Loucy (cell line): ENCODE measurements at regions not wholly inside any gene's neighbourhood (a gene's known extent, or its start where the extent isn't known, plus 50 kb on each side); places are given as distances from the start of the nearest gene placed in this dataset.

Experiments used
- H2AFZ ChIP-seq: fragments of 200-600 bp; sonication (generic); 2 replicates; pipeline ENCODE4 v1.6.0; 2016; ENCODE audit warnings: antibody characterized with exemption, mild to moderate bottlenecking, low read length, moderate library complexity
- H3F3A ChIP-seq: fragments of 200-600 bp; 2 replicates; pipeline ENCODE4 v1.6.0; 2016; ENCODE audit warnings: antibody characterized with exemption, low read depth, mild to moderate bottlenecking
- H3K27me3 ChIP-seq: fragments of 200-600 bp; sonication (generic); 2 replicates; pipeline ENCODE4 v1.6.1; 2014; ENCODE audit warnings: low read length, mild to moderate bottlenecking; ENCODE audit not compliant: insufficient read depth, poor library complexity, severe bottlenecking
- H3K36me3 ChIP-seq: fragments of 200-600 bp; sonication (generic); 2 replicates; pipeline ENCODE4 v1.6.1; 2016; ENCODE audit warnings: low read length; ENCODE audit not compliant: insufficient read depth
- H3K4me1 ChIP-seq: fragments of 200-600 bp; sonication (generic); 2 replicates; pipeline ENCODE4 v1.5.1; 2014; ENCODE audit warnings: low read length, mild to moderate bottlenecking; ENCODE audit not compliant: insufficient read depth, poor library complexity, severe bottlenecking
- H3K4me2 ChIP-seq: fragments of 200-600 bp; sonication (generic); 2 replicates; pipeline ENCODE4 v1.6.0; 2014; ENCODE audit warnings: antibody characterized with exemption, low read length, low read depth, mild to moderate bottlenecking; ENCODE audit not compliant: poor library complexity, severe bottlenecking
- H3K4me3 ChIP-seq: fragments of 200-600 bp; sonication (generic); 2 replicates; pipeline ENCODE4 v1.5.1; 2014; ENCODE audit warnings: low read length, mild to moderate bottlenecking, mixed read lengths; ENCODE audit not compliant: poor library complexity, severe bottlenecking
- H3K79me2 ChIP-seq: fragments of 200-600 bp; sonication (generic); 2 replicates; pipeline ENCODE4 v1.6.1; 2014; ENCODE audit warnings: low read length; ENCODE audit not compliant: insufficient read depth
- H3K9ac ChIP-seq: fragments of 200-600 bp; sonication (generic); 2 replicates; pipeline ENCODE4 v1.6.0; 2014; ENCODE audit warnings: mild to moderate bottlenecking, low read depth, low read length, moderate library complexity; ENCODE audit not compliant: poor library complexity, severe bottlenecking
- H3K9me2 ChIP-seq: fragments of 200-600 bp; sonication (generic); replicated peaks from 2 replicates; pipeline ENCODE4 v1.6.1; 2016; ENCODE audit warnings: low read depth, low read length, mixed read lengths
- H3K9me3 ChIP-seq: fragments of 200-600 bp; sonication (generic); 2 replicates; pipeline ENCODE4 v1.6.1; 2014; ENCODE audit warnings: mild to moderate bottlenecking, antibody characterized with exemption, low read length, low read depth; ENCODE audit not compliant: insufficient read depth
- H4K20me1 ChIP-seq: fragments of 200-600 bp; sonication (generic); 2 replicates; pipeline ENCODE4 v1.6.0; 2014; ENCODE audit warnings: antibody characterized with exemption, low read length, mild to moderate bottlenecking; ENCODE audit not compliant: insufficient read depth, poor library complexity, severe bottlenecking
- EZH2phosphoT487 ChIP-seq: fragments of 200-600 bp; IDR thresholded peaks from 2 replicates; pipeline ENCODE4 v1.6.1; 2018; ENCODE audit warnings: antibody characterized with exemption, mild to moderate bottlenecking, moderate library complexity, borderline replicate concordance
- TF ChIP-seq, protein P1 (sequence below): fragments of 200-600 bp; sonication (generic); conservative IDR thresholded peaks from 2 replicates; pipeline ENCODE4 v1.5.1; 2014; ENCODE audit warnings: mild to moderate bottlenecking, antibody characterized with exemption, low read length

DNA sequence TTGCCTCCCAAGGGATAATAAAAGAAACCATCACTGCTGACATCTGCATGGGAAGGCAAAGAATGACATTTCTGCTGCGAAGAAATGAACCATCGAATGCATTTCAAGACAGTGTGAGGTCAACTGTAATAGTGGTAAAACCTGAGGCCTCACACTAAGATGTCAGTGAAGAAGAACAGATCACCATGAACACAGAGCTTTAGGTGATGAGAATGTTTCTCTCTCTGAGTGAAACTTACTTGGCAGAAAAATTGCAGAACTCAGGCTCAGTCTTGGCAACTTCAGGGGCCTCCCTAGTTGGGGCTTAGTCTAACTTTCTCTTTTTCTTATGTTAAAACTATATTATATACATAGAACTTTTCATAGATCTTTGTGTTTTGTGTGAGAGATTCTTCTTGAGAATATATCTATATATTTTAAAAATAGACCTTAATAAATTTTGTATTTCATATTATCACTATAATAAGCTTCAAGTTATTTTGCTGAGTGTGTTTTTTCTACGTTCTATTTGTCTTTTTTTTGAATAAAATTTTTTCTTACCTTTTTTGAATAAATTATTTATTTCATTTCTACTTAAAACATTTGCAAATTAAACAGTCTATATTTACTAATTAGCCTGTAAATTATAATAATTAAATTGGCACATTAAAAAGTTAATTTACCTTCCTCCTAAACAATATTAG, 427.5 kb upstream of the TRIB2 start:
- no peak overlapping the region for H2AFZ ChIP-seq
- H4K20me1 ChIP-seq = no peaks in the 10 kb centered on the region
- H3K27me3 ChIP-seq = no peaks in the 10 kb centered on the region
- no peaks in the 10 kb centered on the region for H3K79me2 ChIP-seq
- no peaks in the 10 kb centered on the region for H3K9me2 ChIP-seq
- H3K9me3 ChIP-seq = no peaks in the 10 kb centered on the region
- H3F3A ChIP-seq = no peaks in the 10 kb centered on the region
- no peak overlapping the region for H3K9ac ChIP-seq
- H3K4me3 ChIP-seq = no peak overlapping the region
- peaks cover 16% of the 10 kb centered on the region for H3K4me1 ChIP-seq
- no peaks in the 10 kb centered on the region for H3K36me3 ChIP-seq
- TF ChIP-seq, protein P1, sequence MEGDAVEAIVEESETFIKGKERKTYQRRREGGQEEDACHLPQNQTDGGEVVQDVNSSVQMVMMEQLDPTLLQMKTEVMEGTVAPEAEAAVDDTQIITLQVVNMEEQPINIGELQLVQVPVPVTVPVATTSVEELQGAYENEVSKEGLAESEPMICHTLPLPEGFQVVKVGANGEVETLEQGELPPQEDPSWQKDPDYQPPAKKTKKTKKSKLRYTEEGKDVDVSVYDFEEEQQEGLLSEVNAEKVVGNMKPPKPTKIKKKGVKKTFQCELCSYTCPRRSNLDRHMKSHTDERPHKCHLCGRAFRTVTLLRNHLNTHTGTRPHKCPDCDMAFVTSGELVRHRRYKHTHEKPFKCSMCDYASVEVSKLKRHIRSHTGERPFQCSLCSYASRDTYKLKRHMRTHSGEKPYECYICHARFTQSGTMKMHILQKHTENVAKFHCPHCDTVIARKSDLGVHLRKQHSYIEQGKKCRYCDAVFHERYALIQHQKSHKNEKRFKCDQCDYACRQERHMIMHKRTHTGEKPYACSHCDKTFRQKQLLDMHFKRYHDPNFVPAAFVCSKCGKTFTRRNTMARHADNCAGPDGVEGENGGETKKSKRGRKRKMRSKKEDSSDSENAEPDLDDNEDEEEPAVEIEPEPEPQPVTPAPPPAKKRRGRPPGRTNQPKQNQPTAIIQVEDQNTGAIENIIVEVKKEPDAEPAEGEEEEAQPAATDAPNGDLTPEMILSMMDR = no peak
- TF ChIP-seq EZH2phosphoT487 = no peak
- no peak overlapping the region for H3K4me2 ChIP-seq

DNA sequence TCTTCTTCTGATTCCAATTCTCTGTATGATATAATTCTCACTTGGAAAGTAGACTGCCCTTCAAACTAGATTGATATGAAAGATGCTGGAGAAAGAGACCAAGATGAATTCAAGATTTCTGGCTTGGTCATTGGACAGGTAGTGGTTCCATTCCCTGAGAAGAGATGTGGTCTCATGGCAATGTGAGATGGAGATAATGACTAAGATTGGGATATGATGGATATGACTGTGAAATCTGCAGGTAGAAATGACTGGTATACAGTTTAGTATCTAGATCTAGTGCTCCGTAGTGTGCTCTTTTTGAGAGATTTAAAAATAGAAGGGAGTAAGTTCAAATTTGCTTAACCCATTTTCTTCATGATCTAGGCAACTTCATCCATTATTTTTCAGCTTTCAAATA, 425.4 kb upstream of the TRIB2 start:
- Histone ChIP-seq H3K9me3 (no peaks in the 10 kb centered on the region), H3K4me3 (no peak overlapping the region), H3K4me1 (peaks cover 30% of the 10 kb centered on the region), H3F3A (no peaks in the 10 kb centered on the region), H3K4me2 (no peak overlapping the region), H3K27me3 (no peaks in the 10 kb centered on the region), H3K9me2 (no peaks in the 10 kb centered on the region), H3K79me2 (no peaks in the 10 kb centered on the region), H4K20me1 (no peaks in the 10 kb centered on the region), H3K9ac (no peak overlapping the region), H2AFZ (no peak overlapping the region), H3K36me3 (no peaks in the 10 kb centered on the region)
- TF ChIP-seq, protein P1 = no peak
- no peak for TF ChIP-seq EZH2phosphoT487

DNA sequence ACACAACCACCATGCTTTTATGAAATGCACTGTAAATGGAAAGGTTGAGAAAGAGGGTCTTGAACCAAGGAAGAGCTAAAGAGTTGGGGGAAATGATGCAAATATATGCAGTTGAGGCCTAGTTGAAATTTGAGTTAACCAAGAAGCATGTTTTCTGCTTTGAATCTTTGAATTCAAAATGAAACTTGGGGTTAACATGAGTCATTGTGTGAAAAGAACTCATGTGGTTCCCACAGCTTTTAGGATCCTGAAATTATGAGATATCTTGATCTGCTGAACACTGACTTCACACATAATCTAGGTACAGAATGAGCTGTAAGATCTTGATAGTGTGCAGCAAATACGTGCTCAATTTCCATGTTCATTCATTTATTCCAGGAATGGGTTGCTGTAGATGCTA, 422.9 kb upstream of the TRIB2 start:
- no peak for TF ChIP-seq EZH2phosphoT487
- TF ChIP-seq, protein P1 = no peak
- Histone ChIP-seq H4K20me1 (no peaks in the 10 kb centered on the region), H3K4me1 (peaks cover 30% of the 10 kb centered on the region), H3K27me3 (no peaks in the 10 kb centered on the region), H3K79me2 (no peaks in the 10 kb centered on the region), H3K9ac (no peak overlapping the region), H3K4me2 (no peak overlapping the region), H3F3A (no peaks in the 10 kb centered on the region), H3K9me3 (no peaks in the 10 kb centered on the region), H2AFZ (no peak overlapping the region), H3K36me3 (no peaks in the 10 kb centered on the region), H3K4me3 (no peak overlapping the region), H3K9me2 (no peaks in the 10 kb centered on the region)
